T47D (cell line): ENCODE measurements at regions not wholly inside any gene's neighbourhood (a gene's known extent, or its start where the extent isn't known, plus 50 kb on each side); places are given as distances from the start of the nearest gene placed in this dataset.

Experiments
- DNase-seq, 2 experiments: peaks; one replicate each; pipeline versions ENCODE4 v3.0.0 to v3.0.0-alpha.2; 2011 to 2012; ENCODE audit warnings: low read depth in 1 of 2, low spot score in 1 of 2
- JUND ChIP-seq: IDR thresholded peaks from 2 replicates; pipeline ENCODE4 v1.6.1; 2012; ENCODE audit warnings: low read depth
- in situ Hi-C: cut with HindIII; loops from 2 replicates; pipeline ENCODE4 v1.10.0; 2016; ENCODE audit warnings: low sequenced_read_pairs, low pct_unique_long_range_greater_than_20kb

DNA sequence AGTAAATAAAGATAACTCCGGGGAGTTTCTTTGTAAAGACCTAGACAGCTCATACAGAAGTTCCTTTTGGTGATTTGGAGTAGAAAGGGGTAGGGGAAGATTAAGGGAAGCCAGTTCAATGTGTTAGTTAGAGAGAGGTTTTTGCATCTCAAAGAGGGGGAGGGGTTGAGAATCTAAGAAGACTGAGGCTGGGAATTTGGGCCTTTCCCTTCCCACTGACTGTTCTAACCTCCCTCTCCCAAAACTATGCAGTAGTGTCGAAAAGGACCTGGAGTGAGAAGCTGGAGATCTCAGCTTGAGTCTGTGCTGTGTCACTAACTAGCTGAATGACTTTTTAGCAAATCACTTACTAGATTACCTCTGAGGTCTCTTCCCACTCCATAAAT lies 55.7 kb upstream of the CCDC160 start:
- no peak for TF ChIP-seq JUND
- DNase-seq = no peak
- in situ Hi-C loops = no loop called here

DNA sequence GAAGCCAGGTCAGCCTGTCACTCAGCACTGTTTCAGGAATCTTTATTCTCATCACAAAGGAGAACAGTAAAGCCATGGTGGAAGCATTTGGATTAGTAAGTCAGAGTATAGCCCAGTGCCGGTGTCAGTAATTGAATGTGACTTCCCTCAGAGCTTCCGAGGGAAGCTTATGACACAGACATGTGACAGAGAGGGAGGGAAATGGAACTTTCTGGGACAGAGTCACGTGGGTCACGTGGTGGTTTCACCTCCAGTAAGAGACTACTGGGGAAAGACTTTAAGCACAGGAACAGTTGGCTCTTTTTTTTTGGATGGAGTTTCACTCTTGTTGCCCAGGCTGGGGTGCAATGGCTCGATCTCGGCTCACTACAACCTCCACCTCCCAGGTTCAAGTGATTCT lies 53.3 kb upstream of the CCDC160 start:
- in situ Hi-C loops = no loop called here

DNA sequence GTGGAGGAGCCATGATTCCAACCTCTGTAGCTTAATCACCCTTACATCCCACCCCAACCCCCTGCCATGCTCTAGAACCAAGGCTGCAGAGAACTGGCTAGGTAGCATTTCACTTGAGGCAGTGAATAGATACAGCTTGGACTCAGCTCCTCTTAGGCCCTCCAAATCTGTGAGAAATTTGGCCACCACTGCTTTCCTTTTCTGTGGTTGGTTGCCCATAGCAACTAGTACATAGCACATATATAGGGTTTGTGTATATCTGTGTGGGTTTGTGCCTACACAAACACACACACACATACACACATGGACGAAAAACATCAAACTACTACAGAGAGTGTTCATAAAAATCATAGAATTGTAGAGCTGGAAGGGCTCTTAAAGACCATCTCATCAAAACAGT lies 52.0 kb upstream of the CCDC160 start:
- TF ChIP-seq JUND = no peak
- in situ Hi-C loops = no loop called here
- no peak for DNase-seq

More for the DNA sequence above, 53.3 kb upstream of the CCDC160 start:
- TF ChIP-seq JUND = no peak
- DNase-seq = no peak

DNA sequence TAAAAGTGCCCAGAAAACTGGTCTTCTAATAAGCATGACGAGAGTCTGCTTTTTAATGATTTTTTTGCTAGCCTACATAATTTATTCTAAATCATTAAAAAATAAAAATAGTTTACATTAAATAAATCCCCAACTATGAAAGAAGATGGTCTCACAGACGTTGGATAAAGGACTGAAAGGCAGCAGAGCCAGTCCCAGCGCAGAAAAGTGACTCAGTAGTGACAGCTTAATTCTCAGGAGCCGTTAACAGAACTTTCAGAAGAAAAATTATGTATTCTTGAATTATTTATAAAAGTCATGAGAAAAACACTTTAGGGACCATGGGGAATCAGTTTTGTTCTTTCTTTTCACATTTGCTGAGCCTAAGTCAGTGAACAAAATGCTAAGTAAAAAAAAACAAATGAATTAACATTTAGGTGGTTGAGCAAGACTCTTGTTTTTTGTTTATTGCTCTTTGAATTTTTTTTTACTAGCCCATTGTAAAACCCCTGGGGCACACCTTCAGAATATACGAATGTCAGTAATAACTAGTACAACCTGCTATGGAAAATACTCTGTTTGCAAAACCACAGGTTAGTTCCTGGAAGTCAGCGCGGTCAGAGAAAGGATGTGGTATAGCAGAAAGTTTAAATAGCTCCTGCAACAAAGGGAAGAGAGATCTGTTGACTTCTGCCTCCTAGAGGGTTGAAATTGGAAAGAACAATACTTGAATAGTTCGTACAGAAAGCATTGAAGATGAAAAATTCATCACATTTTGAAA lies 50.4 kb upstream of the CCDC160 start:
- DNase-seq = peak in 1 of 2 experiments; percentile 36
- no peak for TF ChIP-seq JUND
- in situ Hi-C loops = no loop called here
